ENCODE measurements at regions not wholly inside any gene's neighbourhood (a gene's known extent, or its start where the extent isn't known, plus 50 kb on each side); places are given as distances from the start of the nearest gene placed in this dataset.

DNA sequence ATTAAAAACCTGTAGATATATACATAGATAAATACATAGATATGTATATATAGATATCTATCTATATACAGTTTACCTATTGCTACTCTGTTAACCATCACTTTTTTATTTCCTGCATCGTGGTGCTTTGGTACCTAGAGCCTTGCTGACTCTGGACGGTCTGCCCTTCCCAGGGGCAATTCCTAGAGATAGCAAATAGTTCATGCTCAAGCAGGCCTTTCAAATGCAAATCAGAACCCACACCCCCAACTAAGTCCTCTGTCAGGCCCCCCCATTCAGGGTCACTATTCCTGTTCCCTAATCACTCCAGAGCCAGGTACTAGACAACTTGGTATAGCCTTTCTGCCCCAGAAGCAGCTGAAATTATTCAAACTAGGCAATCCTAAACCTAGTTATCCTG lies 273.5 kb upstream of the ADGRL3 start (continued):
- no peak for TF ChIP-seq ZNF274 (IDR thresholded peaks at IDR 0.05; ENCODE audit: insufficient read depth, insufficient read length)

DNA sequence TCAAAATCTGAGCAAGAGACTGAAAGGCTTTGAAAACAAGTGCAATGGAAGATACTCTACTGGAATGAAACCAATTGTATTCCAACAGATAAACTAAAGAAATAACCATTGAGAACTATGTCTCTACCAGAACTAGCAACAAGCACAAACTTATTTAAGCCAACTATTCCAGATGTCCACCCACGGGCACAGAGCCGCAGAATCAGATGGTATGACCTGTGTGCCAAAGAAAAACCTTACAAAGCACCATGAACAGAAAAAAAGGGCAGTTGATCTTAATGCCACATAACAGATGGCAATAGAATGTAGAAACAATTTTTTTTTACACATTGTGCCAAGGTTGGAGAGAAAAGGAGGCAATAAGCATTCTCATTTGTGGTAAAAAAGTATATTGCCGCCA lies 269.3 kb upstream of the ADGRL3 start:
- no peaks in the 10 kb centered on the region for H3K27me3 ChIP-seq (replicated peaks in 1 of 2; ENCODE audit: control insufficient read depth in 2 of 2, insufficient read depth in 2 of 2, low read length in 1 of 2)
- RAD21 ChIA-PET (ENCODE audit: unreplicated experiment): no interaction called here
- in situ Hi-C loops (cut with MboI): no loop called here
- H3K79me2 ChIP-seq (ENCODE audit: control insufficient read depth, insufficient read depth, low read length): no peaks in the 10 kb centered on the region
- SMC1A ChIA-PET (ENCODE audit: uncharacterized antibody, unreplicated experiment): no interaction called here
- no peak for FAIRE-seq
- no peaks in the 10 kb centered on the region for H3K36me3 ChIP-seq (ENCODE audit: control insufficient read depth in 2 of 2, insufficient read depth in 2 of 2, low read length in 1 of 2)
- DNase-seq (ENCODE audit: low read depth, low spot score): no peak
- no peak overlapping the region for H3K27ac ChIP-seq (ENCODE audit: control insufficient read depth, insufficient read depth)
- no peak overlapping the region for H3K4me2 ChIP-seq (ENCODE audit: control insufficient read depth, insufficient read depth)
- no peaks in the 10 kb centered on the region for H4K20me1 ChIP-seq (ENCODE audit: control insufficient read depth, insufficient read depth)
- no peaks in the 10 kb centered on the region for H3K4me1 ChIP-seq (ENCODE audit: control insufficient read depth, insufficient read depth, low read length)
- no peak overlapping the region for H3K9ac ChIP-seq (ENCODE audit: control insufficient read depth, insufficient read depth, low read length)
- no peaks in the 10 kb centered on the region for H3K9me3 ChIP-seq (replicated peaks; ENCODE audit: control insufficient read depth, insufficient read depth, low read length)
- H2AFZ ChIP-seq (ENCODE audit: control insufficient read depth, low read depth, low read length): no peak overlapping the region
- no peak overlapping the region for H3K4me3 ChIP-seq
- intact Hi-C loops (cut with micrococcal nuclease; ENCODE audit: unreplicated experiment): no loop called here
- TF ChIP-seq RFX5 (IDR thresholded peaks at IDR 0.05; ENCODE audit: low read depth, low read length) (no peak), PAX5 (IDR thresholded peaks at IDR 0.05; ENCODE audit: borderline replicate concordance, low read depth, low read length) (no peak), IKZF1 (conservative IDR thresholded peaks at IDR 0.05) (no peak), SUZ12 (IDR thresholded peaks at IDR 0.05; ENCODE audit: unreplicated experiment) (no peak), TAF1 (IDR thresholded peaks at IDR 0.05; ENCODE audit: borderline replicate concordance, low read depth, low read length) (no peak), ASH2L (IDR thresholded peaks at IDR 0.05; ENCODE audit: borderline replicate concordance, low read depth) (no peak), STAT1 (conservative IDR thresholded peaks at IDR 0.05) (no peak), TCF12 (IDR thresholded peaks at IDR 0.05; ENCODE audit: low read depth, low read length) (no peak), FOS (IDR thresholded peaks at IDR 0.05; ENCODE audit: borderline replicate concordance, extremely low read depth, insufficient read length) (no peak), ZBTB33 (IDR thresholded peaks at IDR 0.05) (no peak)
- TF ChIP-seq, protein P1, sequence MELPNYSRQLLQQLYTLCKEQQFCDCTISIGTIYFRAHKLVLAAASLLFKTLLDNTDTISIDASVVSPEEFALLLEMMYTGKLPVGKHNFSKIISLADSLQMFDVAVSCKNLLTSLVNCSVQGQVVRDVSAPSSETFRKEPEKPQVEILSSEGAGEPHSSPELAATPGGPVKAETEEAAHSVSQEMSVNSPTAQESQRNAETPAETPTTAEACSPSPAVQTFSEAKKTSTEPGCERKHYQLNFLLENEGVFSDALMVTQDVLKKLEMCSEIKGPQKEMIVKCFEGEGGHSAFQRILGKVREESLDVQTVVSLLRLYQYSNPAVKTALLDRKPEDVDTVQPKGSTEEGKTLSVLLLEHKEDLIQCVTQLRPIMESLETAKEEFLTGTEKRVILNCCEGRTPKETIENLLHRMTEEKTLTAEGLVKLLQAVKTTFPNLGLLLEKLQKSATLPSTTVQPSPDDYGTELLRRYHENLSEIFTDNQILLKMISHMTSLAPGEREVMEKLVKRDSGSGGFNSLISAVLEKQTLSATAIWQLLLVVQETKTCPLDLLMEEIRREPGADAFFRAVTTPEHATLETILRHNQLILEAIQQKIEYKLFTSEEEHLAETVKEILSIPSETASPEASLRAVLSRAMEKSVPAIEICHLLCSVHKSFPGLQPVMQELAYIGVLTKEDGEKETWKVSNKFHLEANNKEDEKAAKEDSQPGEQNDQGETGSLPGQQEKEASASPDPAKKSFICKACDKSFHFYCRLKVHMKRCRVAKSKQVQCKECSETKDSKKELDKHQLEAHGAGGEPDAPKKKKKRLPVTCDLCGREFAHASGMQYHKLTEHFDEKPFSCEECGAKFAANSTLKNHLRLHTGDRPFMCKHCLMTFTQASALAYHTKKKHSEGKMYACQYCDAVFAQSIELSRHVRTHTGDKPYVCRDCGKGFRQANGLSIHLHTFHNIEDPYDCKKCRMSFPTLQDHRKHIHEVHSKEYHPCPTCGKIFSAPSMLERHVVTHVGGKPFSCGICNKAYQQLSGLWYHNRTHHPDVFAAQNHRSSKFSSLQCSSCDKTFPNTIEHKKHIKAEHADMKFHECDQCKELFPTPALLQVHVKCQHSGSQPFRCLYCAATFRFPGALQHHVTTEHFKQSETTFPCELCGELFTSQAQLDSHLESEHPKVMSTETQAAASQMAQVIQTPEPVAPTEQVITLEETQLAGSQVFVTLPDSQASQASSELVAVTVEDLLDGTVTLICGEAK (IDR thresholded peaks at IDR 0.05; ENCODE audit: borderline replicate concordance): no peak
- TF ChIP-seq, protein P2, sequence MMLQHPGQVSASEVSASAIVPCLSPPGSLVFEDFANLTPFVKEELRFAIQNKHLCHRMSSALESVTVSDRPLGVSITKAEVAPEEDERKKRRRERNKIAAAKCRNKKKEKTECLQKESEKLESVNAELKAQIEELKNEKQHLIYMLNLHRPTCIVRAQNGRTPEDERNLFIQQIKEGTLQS (IDR thresholded peaks at IDR 0.05; ENCODE audit: borderline replicate concordance, extremely low read depth, low read depth, low read length): no peak
- no peak for ATAC-seq
- CTCF ChIA-PET: no interaction called here
- BruUV-seq (replicated peaks): no TSS peak
- POLR2A ChIA-PET: no interaction called here
- WGBS (ENCODE audit: insufficient coverage, insufficient replicate concordance, low lambda C conversion rate, missing lambda C conversion rate): 22% methylated on average over 3 of the region's 3 CpGs

All from GM12878 (cell line).